ENCODE measurements at regions not wholly inside any gene's neighbourhood (a gene's known extent, or its start where the extent isn't known, plus 50 kb on each side); places are given as distances from the start of the nearest gene placed in this dataset.

DNA sequence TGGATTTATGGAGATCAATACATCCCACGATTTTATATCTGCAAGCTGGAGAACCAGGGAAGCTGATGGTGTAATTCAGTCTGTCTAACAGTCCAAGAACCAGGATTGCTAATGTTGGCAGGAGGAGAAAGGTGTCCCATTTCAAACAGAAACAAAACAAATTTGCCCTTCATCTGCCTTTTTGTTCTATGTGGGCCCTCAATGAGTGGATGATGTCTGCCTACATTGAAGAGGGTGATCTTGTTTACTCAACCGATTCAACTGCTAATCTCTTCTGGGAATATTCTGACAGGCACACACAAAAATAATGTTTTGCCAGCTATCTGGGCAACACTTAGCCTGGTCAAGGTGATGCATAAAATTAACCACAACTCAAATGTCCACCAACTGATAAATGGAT lies 65.1 kb upstream of the IL33 start:
- TF ChIP-seq POLR2A (IDR thresholded peaks at IDR 0.05) = no peak
- TF ChIP-seq POLR2AphosphoS5 (IDR thresholded peaks at IDR 0.05) = no peak
